PC-3 (cell line): ENCODE measurements at regions not wholly inside any gene's neighbourhood (a gene's known extent, or its start where the extent isn't known, plus 50 kb on each side); places are given as distances from the start of the nearest gene placed in this dataset.

Experiments used
- EZH2 ChIP-seq: fragments of 300-600 bp; sonication (generic); IDR thresholded peaks from one replicate; pipeline ENCODE4 v1.6.1; 2017; ENCODE audit warnings: antibody characterized with exemption, mild to moderate bottlenecking, low read length; ENCODE audit not compliant: unreplicated experiment
- EZH2phosphoT487 ChIP-seq: fragments of 300-600 bp; sonication (generic); IDR thresholded peaks from 2 replicates; pipeline ENCODE4 v1.6.1; 2018; ENCODE audit warnings: mild to moderate bottlenecking, antibody characterized with exemption, low read length, borderline replicate concordance
- TF ChIP-seq, protein P1 (sequence below): fragments of 300-600 bp; sonication (generic); conservative IDR thresholded peaks from 2 replicates; pipeline ENCODE4 v1.5.1; 2017; ENCODE audit warnings: antibody characterized with exemption, low read depth, mild to moderate bottlenecking, low read length

DNA sequence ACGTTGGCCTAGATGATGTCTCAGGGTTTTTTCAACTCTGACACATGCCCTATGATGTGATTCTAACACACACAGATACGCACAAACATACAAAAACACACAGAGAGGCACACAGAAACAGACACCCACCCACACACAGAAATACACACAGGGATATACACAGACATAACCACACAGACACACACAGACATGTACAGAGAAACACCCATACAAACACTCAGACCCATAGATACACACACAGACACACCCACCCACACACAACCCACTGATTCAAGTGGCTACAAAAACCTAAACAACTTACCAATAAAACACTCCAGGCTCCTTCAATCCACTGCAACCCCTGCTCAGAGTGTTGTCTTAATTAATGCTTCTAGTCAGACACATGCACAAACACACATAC, 244.6 kb upstream of the CCL2 start:
- TF ChIP-seq, protein P1, sequence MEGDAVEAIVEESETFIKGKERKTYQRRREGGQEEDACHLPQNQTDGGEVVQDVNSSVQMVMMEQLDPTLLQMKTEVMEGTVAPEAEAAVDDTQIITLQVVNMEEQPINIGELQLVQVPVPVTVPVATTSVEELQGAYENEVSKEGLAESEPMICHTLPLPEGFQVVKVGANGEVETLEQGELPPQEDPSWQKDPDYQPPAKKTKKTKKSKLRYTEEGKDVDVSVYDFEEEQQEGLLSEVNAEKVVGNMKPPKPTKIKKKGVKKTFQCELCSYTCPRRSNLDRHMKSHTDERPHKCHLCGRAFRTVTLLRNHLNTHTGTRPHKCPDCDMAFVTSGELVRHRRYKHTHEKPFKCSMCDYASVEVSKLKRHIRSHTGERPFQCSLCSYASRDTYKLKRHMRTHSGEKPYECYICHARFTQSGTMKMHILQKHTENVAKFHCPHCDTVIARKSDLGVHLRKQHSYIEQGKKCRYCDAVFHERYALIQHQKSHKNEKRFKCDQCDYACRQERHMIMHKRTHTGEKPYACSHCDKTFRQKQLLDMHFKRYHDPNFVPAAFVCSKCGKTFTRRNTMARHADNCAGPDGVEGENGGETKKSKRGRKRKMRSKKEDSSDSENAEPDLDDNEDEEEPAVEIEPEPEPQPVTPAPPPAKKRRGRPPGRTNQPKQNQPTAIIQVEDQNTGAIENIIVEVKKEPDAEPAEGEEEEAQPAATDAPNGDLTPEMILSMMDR: no peak
- no peak for TF ChIP-seq EZH2phosphoT487
- no peak for TF ChIP-seq EZH2
